ENCODE measurements at regions not wholly inside any gene's neighbourhood (a gene's known extent, or its start where the extent isn't known, plus 50 kb on each side); places are given as distances from the start of the nearest gene placed in this dataset.

DNA sequence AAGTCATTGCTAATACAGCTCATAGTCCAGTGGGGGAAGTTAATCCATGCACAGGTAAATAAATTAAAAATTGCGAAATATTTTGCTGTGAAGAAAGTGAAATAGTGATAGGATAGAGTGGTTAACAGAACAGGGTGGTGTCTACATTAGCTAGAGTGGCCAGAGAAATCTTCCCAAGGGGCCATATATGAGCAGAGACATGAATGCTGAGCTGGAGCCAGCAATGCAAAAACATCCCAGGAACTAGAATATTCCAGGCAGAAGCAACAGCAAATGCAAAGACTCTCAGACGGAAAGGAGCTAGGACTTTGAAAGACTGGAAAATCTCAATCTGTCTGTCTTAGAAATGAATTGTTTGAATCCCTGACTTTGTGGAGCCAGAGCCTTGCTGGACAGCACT lies 1221.6 kb downstream of the MAT2B start:
- Histone ChIP-seq H3K4me3 (ENCODE audit: low read length in 2 of 2) (no peak overlapping the region), H3K36me3 (ENCODE audit: control insufficient read depth in 2 of 2, insufficient read depth in 2 of 2, low read length in 2 of 2) (no peaks in the 10 kb centered on the region), H3K27me3 (ENCODE audit: control insufficient read depth in 1 of 2, insufficient read depth in 2 of 2, low read length in 2 of 2) (no peaks in the 10 kb centered on the region), H3K27ac (ENCODE audit: low read length) (no peak overlapping the region), H3K9ac (ENCODE audit: low read length in 2 of 2) (no peak overlapping the region), H3K9me3 (ENCODE audit: control insufficient read depth in 2 of 2, low read length in 2 of 2) (no peaks in the 10 kb centered on the region), H3K4me1 (ENCODE audit: control insufficient read depth, insufficient read depth, low read length) (no peaks in the 10 kb centered on the region)

DNA sequence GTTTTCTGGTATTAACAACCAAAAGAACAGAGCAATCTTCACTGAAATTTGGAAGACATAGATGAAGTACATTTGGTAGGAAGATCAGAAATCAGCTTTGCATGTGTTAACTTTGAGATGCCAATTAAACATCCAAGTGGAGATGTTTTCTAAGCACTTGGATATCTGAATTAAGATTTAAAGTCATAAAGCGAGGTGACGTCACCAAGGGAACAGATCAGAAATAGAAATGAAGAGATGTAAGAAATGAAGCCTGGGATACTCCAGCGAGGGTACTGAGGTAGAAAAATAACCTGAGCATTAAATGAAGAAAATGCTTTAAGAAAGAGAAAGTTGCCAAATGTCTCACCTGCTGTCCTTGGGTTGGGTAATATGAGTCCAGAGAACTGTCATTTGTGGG lies 1223.3 kb downstream of the MAT2B start:
- no peaks in the 10 kb centered on the region for H3K9me3 ChIP-seq (ENCODE audit: control insufficient read depth in 2 of 2, low read length in 2 of 2)
- H3K27me3 ChIP-seq (ENCODE audit: control insufficient read depth in 1 of 2, insufficient read depth in 2 of 2, low read length in 2 of 2): no peaks in the 10 kb centered on the region
- H3K4me3 ChIP-seq (ENCODE audit: low read length in 2 of 2): no peak overlapping the region
- no peak overlapping the region for H3K9ac ChIP-seq (ENCODE audit: low read length in 2 of 2)
- H3K36me3 ChIP-seq (ENCODE audit: control insufficient read depth in 2 of 2, insufficient read depth in 2 of 2, low read length in 2 of 2): no peaks in the 10 kb centered on the region
- H3K27ac ChIP-seq (ENCODE audit: low read length): no peak overlapping the region
- H3K4me1 ChIP-seq (ENCODE audit: control insufficient read depth, insufficient read depth, low read length): no peaks in the 10 kb centered on the region

DNA sequence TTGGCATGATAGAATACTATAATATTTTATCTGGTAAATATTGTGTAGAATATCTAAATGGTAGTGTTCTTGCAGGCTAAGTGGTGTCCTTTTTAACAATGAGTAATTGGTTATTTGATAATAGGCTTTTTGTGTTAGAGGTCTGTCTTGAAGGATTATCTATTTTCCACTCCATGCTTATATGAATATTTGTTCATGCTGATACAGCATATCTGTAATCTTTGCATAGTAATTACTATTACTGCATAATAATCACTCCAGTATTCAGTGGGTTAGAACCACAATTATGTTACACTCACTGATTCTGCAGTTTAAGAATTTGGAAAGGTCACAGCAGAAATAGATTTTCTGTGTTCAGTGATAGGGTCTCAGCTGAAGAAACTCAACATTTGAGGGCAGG lies 1229.9 kb downstream of the MAT2B start:
- Histone ChIP-seq H3K9ac (ENCODE audit: low read length in 2 of 2) (no peak overlapping the region), H3K4me3 (ENCODE audit: low read length in 2 of 2) (no peak overlapping the region), H3K9me3 (ENCODE audit: control insufficient read depth in 2 of 2, low read length in 2 of 2) (no peaks in the 10 kb centered on the region), H3K27me3 (ENCODE audit: control insufficient read depth in 1 of 2, insufficient read depth in 2 of 2, low read length in 2 of 2) (no peaks in the 10 kb centered on the region), H3K4me1 (ENCODE audit: control insufficient read depth, insufficient read depth, low read length) (no peaks in the 10 kb centered on the region), H3K27ac (ENCODE audit: low read length) (no peak overlapping the region), H3K36me3 (ENCODE audit: control insufficient read depth in 2 of 2, insufficient read depth in 2 of 2, low read length in 2 of 2) (no peaks in the 10 kb centered on the region)

DNA sequence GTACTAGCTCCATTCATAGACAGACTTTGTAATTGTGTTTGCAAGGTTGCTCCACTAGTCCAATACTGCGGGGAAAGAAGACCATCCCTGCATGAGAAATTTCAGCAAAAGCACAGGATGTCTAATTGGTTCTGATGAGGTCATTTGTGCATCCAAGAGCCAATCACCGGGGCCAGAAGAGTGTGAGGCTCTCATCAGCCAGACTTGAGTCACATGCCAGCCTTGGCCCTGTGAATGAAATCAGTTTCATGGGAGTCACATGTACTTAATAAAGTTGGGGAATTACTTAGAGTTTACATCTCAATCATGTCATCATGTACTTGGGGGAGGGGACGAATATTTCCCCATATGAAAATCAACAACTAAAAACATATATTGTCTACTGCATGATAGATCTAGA lies 1236.0 kb downstream of the MAT2B start:
- Histone ChIP-seq H3K27me3 (ENCODE audit: control insufficient read depth in 1 of 2, insufficient read depth in 2 of 2, low read length in 2 of 2) (no peaks in the 10 kb centered on the region), H3K27ac (ENCODE audit: low read length) (no peak overlapping the region)

DNA sequence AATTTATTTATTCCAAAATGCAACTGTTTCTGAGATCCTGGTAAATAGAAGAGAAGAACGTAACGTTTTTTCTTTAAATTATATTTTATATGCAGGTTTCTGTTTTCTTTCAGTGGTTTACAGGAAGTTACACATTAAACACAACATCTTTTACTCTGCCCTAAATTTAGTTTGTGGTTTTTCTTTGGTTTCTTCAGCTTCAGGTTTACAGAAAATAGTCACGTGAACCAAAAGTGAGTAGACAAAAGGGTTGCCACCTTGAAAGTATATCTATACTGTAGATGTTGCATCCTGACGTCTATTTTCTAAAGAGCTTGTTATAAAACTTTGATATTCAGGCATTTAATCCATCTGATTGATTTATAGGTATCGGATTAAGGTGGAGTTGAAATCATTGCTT lies 1236.6 kb downstream of the MAT2B start:
- no peak overlapping the region for H3K4me3 ChIP-seq (ENCODE audit: low read length in 2 of 2)
- no peaks in the 10 kb centered on the region for H3K36me3 ChIP-seq (ENCODE audit: control insufficient read depth in 2 of 2, insufficient read depth in 2 of 2, low read length in 2 of 2)
- no peaks in the 10 kb centered on the region for H3K4me1 ChIP-seq (ENCODE audit: control insufficient read depth, insufficient read depth, low read length)
- H3K27me3 ChIP-seq (ENCODE audit: control insufficient read depth in 1 of 2, insufficient read depth in 2 of 2, low read length in 2 of 2): no peaks in the 10 kb centered on the region
- no peaks in the 10 kb centered on the region for H3K9me3 ChIP-seq (ENCODE audit: control insufficient read depth in 2 of 2, low read length in 2 of 2)
- H3K27ac ChIP-seq (ENCODE audit: low read length): no peak overlapping the region
- H3K9ac ChIP-seq (ENCODE audit: low read length in 2 of 2): no peak overlapping the region

More for the DNA sequence above, 1236.0 kb downstream of the MAT2B start:
- Histone ChIP-seq H3K36me3 (ENCODE audit: control insufficient read depth in 2 of 2, insufficient read depth in 2 of 2, low read length in 2 of 2) (no peaks in the 10 kb centered on the region), H3K9ac (ENCODE audit: low read length in 2 of 2) (no peak overlapping the region), H3K9me3 (ENCODE audit: control insufficient read depth in 2 of 2, low read length in 2 of 2) (no peaks in the 10 kb centered on the region), H3K4me3 (ENCODE audit: low read length in 2 of 2) (no peak overlapping the region), H3K4me1 (ENCODE audit: control insufficient read depth, insufficient read depth, low read length) (no peaks in the 10 kb centered on the region)

DNA sequence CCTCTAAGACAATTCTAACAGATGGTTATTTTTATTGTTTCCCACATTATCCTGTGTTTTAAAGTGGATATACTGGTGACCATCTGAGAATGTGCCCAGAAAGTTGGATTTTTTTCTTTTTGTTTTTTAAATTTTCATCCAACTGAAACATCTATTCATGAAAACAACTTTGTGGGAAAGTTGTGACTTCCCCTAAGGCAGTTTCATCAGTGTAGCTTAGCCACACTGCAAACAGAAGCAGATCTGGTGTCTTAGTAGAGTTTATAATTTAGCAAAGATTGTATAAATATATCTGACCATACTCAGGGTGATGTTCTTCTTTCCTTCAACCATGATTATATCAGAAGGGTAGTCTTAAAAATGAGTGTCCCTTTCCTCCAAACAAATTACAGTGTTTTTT lies 1241.3 kb downstream of the MAT2B start:
- Histone ChIP-seq H3K27me3 (ENCODE audit: control insufficient read depth in 1 of 2, insufficient read depth in 2 of 2, low read length in 2 of 2) (no peaks in the 10 kb centered on the region), H3K9ac (ENCODE audit: low read length in 2 of 2) (no peak overlapping the region), H3K9me3 (ENCODE audit: control insufficient read depth in 2 of 2, low read length in 2 of 2) (no peaks in the 10 kb centered on the region), H3K4me1 (ENCODE audit: control insufficient read depth, insufficient read depth, low read length) (no peaks in the 10 kb centered on the region), H3K36me3 (ENCODE audit: control insufficient read depth in 2 of 2, insufficient read depth in 2 of 2, low read length in 2 of 2) (no peaks in the 10 kb centered on the region), H3K27ac (ENCODE audit: low read length) (no peak overlapping the region), H3K4me3 (ENCODE audit: low read length in 2 of 2) (no peak overlapping the region)

DNA sequence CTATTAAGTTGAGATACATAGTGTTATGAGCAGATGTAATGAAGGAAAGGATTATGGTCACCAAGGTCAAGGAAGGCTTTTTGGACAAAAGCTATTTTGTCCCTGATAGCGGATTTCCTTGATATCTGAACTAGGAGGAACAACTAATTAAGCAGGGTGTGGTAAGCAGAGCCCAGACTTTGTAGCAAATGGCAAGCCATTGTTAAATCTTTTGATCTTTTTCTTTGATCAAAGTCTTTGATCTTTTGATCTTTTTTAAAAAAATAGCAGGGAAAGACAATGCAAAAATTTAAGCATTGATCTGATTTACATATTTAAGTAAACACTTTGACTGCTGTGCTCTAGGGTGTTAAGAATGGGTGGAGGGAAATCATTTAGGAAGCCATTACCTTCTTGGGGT lies 1242.0 kb downstream of the MAT2B start:
- H3K9ac ChIP-seq (ENCODE audit: low read length in 2 of 2): no peak overlapping the region
- no peak overlapping the region for H3K27ac ChIP-seq (ENCODE audit: low read length)
- H3K4me1 ChIP-seq (ENCODE audit: control insufficient read depth, insufficient read depth, low read length): no peaks in the 10 kb centered on the region
- H3K36me3 ChIP-seq (ENCODE audit: control insufficient read depth in 2 of 2, insufficient read depth in 2 of 2, low read length in 2 of 2): no peaks in the 10 kb centered on the region
- no peaks in the 10 kb centered on the region for H3K27me3 ChIP-seq (ENCODE audit: control insufficient read depth in 1 of 2, insufficient read depth in 2 of 2, low read length in 2 of 2)
- H3K9me3 ChIP-seq (ENCODE audit: control insufficient read depth in 2 of 2, low read length in 2 of 2): no peaks in the 10 kb centered on the region
- no peak overlapping the region for H3K4me3 ChIP-seq (ENCODE audit: low read length in 2 of 2)

DNA sequence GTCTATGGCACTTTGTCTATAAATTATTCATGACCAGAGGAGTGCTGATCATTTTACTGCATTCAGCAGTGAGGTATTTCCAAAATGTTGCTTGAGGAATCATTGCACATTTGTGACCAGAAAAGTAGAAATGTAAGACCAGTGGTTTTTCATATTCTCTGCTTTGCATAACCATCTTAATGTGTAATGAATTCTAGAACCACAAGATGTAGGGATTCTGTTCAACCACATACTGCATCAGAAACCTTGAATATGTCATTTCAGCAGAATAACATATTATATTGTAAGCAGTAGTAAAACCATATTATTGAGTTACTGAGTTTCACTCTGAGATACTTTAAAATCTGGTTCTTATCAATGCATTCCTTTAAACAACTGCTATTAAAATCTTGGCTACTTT lies 1243.4 kb downstream of the MAT2B start:
- no peak overlapping the region for H3K4me3 ChIP-seq (ENCODE audit: low read length in 2 of 2)
- no peak overlapping the region for H3K27ac ChIP-seq (ENCODE audit: low read length)
- no peaks in the 10 kb centered on the region for H3K27me3 ChIP-seq (ENCODE audit: control insufficient read depth in 1 of 2, insufficient read depth in 2 of 2, low read length in 2 of 2)
- H3K36me3 ChIP-seq (ENCODE audit: control insufficient read depth in 2 of 2, insufficient read depth in 2 of 2, low read length in 2 of 2): no peaks in the 10 kb centered on the region
- no peaks in the 10 kb centered on the region for H3K9me3 ChIP-seq (ENCODE audit: control insufficient read depth in 2 of 2, low read length in 2 of 2)
- H3K9ac ChIP-seq (ENCODE audit: low read length in 2 of 2): no peak overlapping the region
- no peaks in the 10 kb centered on the region for H3K4me1 ChIP-seq (ENCODE audit: control insufficient read depth, insufficient read depth, low read length)

DNA sequence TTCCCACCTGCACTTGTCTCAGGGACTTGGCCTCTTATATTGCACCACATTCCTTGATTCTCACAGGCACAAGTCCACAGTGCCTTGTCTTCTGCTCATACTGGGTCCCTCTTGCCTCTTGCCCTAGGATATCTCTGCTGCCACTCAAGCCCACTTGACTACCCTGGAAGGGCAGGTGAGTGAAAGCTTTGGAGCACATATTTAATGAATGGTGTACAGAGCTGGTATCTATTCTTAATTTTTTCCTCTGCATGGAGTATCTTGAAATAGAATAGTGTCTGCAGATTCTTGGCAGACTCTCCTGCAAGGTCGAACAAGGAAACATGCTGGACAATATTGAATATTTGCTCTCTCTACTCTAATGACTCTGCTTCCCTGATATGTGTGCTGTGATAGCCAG lies 1248.0 kb downstream of the MAT2B start:
- H3K27me3 ChIP-seq (ENCODE audit: control insufficient read depth in 1 of 2, insufficient read depth in 2 of 2, low read length in 2 of 2): no peaks in the 10 kb centered on the region
- no peak overlapping the region for H3K4me3 ChIP-seq (ENCODE audit: low read length in 2 of 2)
- H3K4me1 ChIP-seq (ENCODE audit: control insufficient read depth, insufficient read depth, low read length): no peaks in the 10 kb centered on the region
- H3K9ac ChIP-seq (ENCODE audit: low read length in 2 of 2): no peak overlapping the region
- H3K36me3 ChIP-seq (ENCODE audit: control insufficient read depth in 2 of 2, insufficient read depth in 2 of 2, low read length in 2 of 2): no peaks in the 10 kb centered on the region
- no peaks in the 10 kb centered on the region for H3K9me3 ChIP-seq (ENCODE audit: control insufficient read depth in 2 of 2, low read length in 2 of 2)
- no peak overlapping the region for H3K27ac ChIP-seq (ENCODE audit: low read length)

DNA sequence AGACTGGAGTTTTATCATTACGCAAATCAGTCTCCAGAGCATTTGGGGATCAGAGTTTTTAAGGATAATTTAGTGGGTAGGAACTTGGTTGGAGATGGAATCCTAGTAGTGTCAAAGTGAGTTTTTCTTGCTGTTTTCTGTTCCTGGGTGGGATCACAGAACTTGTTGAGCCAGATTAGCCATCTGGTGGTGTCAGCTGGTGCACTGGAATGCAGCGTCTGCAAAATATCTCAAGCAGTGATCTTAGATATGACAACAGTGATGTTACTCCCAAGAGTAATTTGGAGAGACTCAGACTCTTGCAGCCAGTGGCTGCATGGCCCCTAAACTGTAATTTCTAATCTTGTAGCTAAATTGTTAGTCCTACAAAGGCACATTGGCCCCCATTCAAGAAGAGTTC lies 1257.8 kb downstream of the MAT2B start:
- H3K27me3 ChIP-seq (ENCODE audit: control insufficient read depth in 1 of 2, insufficient read depth in 2 of 2, low read length in 2 of 2): no peaks in the 10 kb centered on the region
- H3K4me3 ChIP-seq (ENCODE audit: low read length in 2 of 2): peak overlapping the region in 1 of 2 donors; percentile 27
- H3K9me3 ChIP-seq (ENCODE audit: control insufficient read depth in 2 of 2, low read length in 2 of 2): no peaks in the 10 kb centered on the region
- no peak overlapping the region for H3K9ac ChIP-seq (ENCODE audit: low read length in 2 of 2)
- H3K36me3 ChIP-seq (ENCODE audit: control insufficient read depth in 2 of 2, insufficient read depth in 2 of 2, low read length in 2 of 2): no peaks in the 10 kb centered on the region
- H3K27ac ChIP-seq (ENCODE audit: low read length): no peak overlapping the region
- no peaks in the 10 kb centered on the region for H3K4me1 ChIP-seq (ENCODE audit: control insufficient read depth, insufficient read depth, low read length)

DNA sequence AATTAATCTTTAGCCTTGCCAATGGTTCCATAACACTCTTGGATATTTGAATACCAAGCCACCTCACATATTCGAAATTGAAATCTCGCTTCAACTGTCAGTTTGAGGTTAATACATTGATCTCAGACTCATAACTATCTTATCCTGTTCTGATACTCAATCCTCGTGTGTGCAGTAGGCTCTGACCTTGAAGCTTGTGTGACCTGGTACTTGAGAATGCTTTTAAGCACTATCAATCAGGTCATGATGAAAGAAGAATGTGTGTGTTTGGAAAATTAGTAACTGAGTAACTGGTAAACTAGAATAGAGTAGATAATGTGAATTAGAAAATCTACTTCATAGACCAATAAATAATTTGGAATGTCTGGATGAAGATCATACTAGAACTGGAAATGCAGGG lies 1266.7 kb downstream of the MAT2B start:
- no peaks in the 10 kb centered on the region for H3K9me3 ChIP-seq (ENCODE audit: control insufficient read depth in 2 of 2, low read length in 2 of 2)
- no peaks in the 10 kb centered on the region for H3K4me1 ChIP-seq (ENCODE audit: control insufficient read depth, insufficient read depth, low read length)
- no peaks in the 10 kb centered on the region for H3K27me3 ChIP-seq (ENCODE audit: control insufficient read depth in 1 of 2, insufficient read depth in 2 of 2, low read length in 2 of 2)
- H3K4me3 ChIP-seq (ENCODE audit: low read length in 2 of 2): no peak overlapping the region
- no peak overlapping the region for H3K27ac ChIP-seq (ENCODE audit: low read length)
- H3K9ac ChIP-seq (ENCODE audit: low read length in 2 of 2): no peak overlapping the region
- no peaks in the 10 kb centered on the region for H3K36me3 ChIP-seq (ENCODE audit: control insufficient read depth in 2 of 2, insufficient read depth in 2 of 2, low read length in 2 of 2)

DNA sequence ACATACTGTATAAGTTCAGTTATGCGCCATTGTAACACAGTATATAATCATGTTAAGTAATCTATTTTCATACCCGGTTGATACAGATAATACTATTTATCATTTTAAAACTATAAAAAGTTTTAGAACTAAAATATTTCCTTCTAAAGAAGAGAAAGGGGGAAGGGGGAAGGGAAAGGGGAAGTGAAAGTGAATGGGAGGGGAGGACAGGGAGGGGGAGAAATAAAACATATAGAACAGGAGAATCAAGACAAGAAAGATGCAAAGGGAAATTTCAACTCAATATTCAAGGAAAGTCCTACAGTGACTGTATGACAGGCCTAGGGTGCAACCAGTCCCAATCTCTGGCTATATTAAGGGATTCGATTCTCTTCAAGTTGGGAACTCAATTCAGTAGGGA lies 1278.8 kb downstream of the MAT2B start:
- H3K36me3 ChIP-seq (ENCODE audit: control insufficient read depth in 2 of 2, insufficient read depth in 2 of 2, low read length in 2 of 2): no peaks in the 10 kb centered on the region
- no peaks in the 10 kb centered on the region for H3K9me3 ChIP-seq (ENCODE audit: control insufficient read depth in 2 of 2, low read length in 2 of 2)
- no peak overlapping the region for H3K4me3 ChIP-seq (ENCODE audit: low read length in 2 of 2)
- no peak overlapping the region for H3K9ac ChIP-seq (ENCODE audit: low read length in 2 of 2)
- no peak overlapping the region for H3K27ac ChIP-seq (ENCODE audit: low read length)
- no peaks in the 10 kb centered on the region for H3K27me3 ChIP-seq (ENCODE audit: control insufficient read depth in 1 of 2, insufficient read depth in 2 of 2, low read length in 2 of 2)
- no peaks in the 10 kb centered on the region for H3K4me1 ChIP-seq (ENCODE audit: control insufficient read depth, insufficient read depth, low read length)

All from stomach smooth muscle (tissue), 2 donors.